ENCODE measurements at regions not wholly inside any gene's neighbourhood (a gene's known extent, or its start where the extent isn't known, plus 50 kb on each side); places are given as distances from the start of the nearest gene placed in this dataset.
A peak's percentile ranks its signal among the peaks of the same experiment; 100 is the strongest.

DNA sequence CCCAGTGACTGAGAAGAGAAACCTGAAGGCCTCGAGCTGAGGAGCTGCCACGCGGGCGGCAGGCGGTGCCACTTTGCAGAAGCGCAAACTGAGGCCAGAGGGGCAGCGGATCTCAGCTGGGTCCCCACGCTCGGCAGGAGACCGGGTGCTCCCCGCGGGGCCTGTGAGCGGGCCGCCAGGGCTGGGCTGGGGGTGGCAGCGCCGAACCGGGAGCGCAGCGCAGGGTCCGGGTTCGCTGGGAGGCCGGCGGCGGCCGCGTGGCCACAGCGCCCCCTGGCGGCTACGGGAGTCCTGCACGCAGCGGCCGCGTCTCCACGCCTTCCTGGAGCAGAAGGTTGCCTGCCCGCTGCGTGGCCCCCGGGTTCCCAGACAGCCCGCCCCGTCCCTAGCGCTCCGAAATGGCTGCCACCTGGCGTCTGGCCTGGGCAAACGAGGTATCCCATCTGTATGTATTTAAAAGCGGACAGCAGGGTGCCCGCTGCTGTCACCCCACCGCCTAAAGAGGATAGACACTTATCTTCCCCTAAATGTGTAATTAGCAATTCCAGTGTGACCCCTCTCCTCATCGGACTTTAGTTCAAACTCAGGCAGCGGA, 96.1 kb upstream of the CDH5 start (continued):
- TF ChIP-seq ZBTB42 (CRISPR knock-in tag; IDR thresholded peaks at IDR 0.05) (no peak), NONO (IDR thresholded peaks at IDR 0.05) (no peak), NONO (CRISPR knock-in tag; conservative IDR thresholded peaks at IDR 0.05) (peak; percentile 54; the same call in 1 of the 2 replicates), MAZ (IDR thresholded peaks at IDR 0.05; ENCODE audit: borderline replicate concordance, low read depth, low read length) (no peak), MAZ (CRISPR knock-in tag; IDR thresholded peaks at IDR 0.05; ENCODE audit: low read depth) (0 out of 2 replicates have a peak, but pooled peaks have one; percentile 33), ZNF12 (CRISPR knock-in tag; IDR thresholded peaks at IDR 0.05) (no peak), MED8 (CRISPR knock-in tag; IDR thresholded peaks at IDR 0.05; ENCODE audit: insufficient replicate concordance) (no peak), RXRB (CRISPR knock-in tag; IDR thresholded peaks at IDR 0.05; ENCODE audit: borderline replicate concordance) (no peak), TP53 (CRISPR knock-in tag; conservative IDR thresholded peaks at IDR 0.05) (no peak), JUND (CRISPR knock-in tag; IDR thresholded peaks at IDR 0.05) (no peak)
- TF ChIP-seq, protein P1, sequence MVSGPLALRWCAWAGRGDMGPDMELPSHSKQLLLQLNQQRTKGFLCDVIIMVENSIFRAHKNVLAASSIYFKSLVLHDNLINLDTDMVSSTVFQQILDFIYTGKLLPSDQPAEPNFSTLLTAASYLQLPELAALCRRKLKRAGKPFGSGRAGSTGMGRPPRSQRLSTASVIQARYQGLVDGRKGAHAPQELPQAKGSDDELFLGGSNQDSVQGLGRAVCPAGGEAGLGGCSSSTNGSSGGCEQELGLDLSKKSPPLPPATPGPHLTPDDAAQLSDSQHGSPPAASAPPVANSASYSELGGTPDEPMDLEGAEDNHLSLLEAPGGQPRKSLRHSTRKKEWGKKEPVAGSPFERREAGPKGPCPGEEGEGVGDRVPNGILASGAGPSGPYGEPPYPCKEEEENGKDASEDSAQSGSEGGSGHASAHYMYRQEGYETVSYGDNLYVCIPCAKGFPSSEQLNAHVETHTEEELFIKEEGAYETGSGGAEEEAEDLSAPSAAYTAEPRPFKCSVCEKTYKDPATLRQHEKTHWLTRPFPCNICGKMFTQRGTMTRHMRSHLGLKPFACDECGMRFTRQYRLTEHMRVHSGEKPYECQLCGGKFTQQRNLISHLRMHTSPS (CRISPR knock-in tag; IDR thresholded peaks at IDR 0.05; ENCODE audit: low read depth): no peak
- TF ChIP-seq, protein P2, sequence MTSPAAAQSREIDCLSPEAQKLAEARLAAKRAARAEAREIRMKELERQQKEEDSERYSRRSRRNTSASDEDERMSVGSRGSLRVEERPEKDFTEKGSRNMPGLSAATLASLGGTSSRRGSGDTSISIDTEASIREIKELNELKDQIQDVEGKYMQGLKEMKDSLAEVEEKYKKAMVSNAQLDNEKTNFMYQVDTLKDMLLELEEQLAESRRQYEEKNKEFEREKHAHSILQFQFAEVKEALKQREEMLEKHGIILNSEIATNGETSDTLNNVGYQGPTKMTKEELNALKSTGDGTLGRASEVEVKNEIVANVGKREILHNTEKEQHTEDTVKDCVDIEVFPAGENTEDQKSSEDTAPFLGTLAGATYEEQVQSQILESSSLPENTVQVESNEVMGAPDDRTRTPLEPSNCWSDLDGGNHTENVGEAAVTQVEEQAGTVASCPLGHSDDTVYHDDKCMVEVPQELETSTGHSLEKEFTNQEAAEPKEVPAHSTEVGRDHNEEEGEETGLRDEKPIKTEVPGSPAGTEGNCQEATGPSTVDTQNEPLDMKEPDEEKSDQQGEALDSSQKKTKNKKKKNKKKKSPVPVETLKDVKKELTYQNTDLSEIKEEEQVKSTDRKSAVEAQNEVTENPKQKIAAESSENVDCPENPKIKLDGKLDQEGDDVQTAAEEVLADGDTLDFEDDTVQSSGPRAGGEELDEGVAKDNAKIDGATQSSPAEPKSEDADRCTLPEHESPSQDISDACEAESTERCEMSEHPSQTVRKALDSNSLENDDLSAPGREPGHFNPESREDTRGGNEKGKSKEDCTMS (CRISPR knock-in tag; conservative IDR thresholded peaks at IDR 0.05): no peak
- TF ChIP-seq, protein P3, sequence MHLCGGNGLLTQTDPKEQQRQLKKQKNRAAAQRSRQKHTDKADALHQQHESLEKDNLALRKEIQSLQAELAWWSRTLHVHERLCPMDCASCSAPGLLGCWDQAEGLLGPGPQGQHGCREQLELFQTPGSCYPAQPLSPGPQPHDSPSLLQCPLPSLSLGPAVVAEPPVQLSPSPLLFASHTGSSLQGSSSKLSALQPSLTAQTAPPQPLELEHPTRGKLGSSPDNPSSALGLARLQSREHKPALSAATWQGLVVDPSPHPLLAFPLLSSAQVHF (CRISPR knock-in tag; IDR thresholded peaks at IDR 0.05): no peak
- TF ChIP-seq, protein P4, sequence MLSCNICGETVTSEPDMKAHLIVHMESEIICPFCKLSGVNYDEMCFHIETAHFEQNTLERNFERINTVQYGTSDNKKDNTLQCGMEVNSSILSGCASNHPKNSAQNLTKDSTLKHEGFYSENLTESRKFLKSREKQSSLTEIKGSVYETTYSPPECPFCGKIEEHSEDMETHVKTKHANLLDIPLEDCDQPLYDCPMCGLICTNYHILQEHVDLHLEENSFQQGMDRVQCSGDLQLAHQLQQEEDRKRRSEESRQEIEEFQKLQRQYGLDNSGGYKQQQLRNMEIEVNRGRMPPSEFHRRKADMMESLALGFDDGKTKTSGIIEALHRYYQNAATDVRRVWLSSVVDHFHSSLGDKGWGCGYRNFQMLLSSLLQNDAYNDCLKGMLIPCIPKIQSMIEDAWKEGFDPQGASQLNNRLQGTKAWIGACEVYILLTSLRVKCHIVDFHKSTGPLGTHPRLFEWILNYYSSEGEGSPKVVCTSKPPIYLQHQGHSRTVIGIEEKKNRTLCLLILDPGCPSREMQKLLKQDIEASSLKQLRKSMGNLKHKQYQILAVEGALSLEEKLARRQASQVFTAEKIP (CRISPR knock-in tag; IDR thresholded peaks at IDR 0.05; ENCODE audit: borderline replicate concordance): no peak
- TF ChIP-seq, protein P5, sequence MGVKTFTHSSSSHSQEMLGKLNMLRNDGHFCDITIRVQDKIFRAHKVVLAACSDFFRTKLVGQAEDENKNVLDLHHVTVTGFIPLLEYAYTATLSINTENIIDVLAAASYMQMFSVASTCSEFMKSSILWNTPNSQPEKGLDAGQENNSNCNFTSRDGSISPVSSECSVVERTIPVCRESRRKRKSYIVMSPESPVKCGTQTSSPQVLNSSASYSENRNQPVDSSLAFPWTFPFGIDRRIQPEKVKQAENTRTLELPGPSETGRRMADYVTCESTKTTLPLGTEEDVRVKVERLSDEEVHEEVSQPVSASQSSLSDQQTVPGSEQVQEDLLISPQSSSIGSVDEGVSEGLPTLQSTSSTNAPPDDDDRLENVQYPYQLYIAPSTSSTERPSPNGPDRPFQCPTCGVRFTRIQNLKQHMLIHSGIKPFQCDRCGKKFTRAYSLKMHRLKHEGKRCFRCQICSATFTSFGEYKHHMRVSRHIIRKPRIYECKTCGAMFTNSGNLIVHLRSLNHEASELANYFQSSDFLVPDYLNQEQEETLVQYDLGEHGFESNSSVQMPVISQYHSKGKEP (CRISPR knock-in tag; IDR thresholded peaks at IDR 0.05): no peak
